GM21576 (cell line): ENCODE measurements at regions not wholly inside any gene's neighbourhood (a gene's known extent, or its start where the extent isn't known, plus 50 kb on each side); places are given as distances from the start of the nearest gene placed in this dataset.
"Not testable (repeated sequence)": the region's sequence is repeated elsewhere in the genome, so short reads cannot be mapped to it uniquely, and the experiment has no call there.

Experiments used
- ATAC-seq: cut with Tn5 transposase; IDR thresholded peaks from one replicate; pipeline ENCODE4 v1.9.1; 2021; ENCODE audit warnings: mild to moderate bottlenecking, moderate library complexity; ENCODE audit not compliant: unreplicated experiment

DNA sequence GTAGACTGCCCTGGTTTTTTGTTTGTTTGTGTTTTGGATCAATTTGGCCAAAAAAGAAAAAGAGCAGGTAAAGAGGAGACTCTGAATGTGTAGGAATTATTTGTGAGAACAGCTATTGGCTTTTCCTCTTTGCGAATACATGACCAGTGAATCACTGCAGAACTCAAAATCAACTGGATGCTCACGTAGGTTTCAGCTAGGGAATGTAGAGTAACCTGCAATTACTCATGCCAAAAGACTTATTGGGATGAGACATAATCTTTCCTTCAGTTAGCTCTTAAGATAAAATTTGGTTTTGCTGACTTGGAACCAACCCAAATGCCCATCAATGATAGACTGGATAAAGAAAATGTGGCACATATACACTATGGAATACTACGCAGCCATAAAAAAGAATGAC is 348.0 kb downstream of the NPR3 start:
- ATAC-seq: no peak

DNA sequence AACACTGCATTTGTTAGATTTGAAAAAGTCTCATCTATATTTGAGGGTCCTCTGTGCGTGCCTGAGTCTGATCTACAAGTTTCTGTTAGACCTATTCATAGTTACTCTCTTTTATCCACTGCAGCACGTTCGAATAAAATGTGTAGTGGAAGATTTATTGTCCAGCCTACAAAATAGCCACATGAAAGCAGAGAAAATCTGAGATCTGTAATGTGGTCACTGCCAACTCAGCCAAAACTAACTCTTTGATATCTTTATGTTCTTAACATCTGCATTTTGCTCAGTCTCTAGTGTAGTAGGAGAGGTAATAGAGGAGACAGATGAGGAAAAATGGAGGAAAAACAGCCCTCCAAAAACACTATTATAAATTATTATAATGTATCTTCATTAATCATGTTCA is 354.0 kb downstream of the NPR3 start:
- no peak for ATAC-seq

- no peak for ATAC-seq
Observed at GRCh38 chr5:33067291-33067690, 356.2 kb downstream of the NPR3 start.

GRCh38 chr5:33068786-33069185 is 357.7 kb downstream of the NPR3 start:
- ATAC-seq: no peak

- no peak for ATAC-seq
Observed at GRCh38 chr5:33072296-33072695, 361.2 kb downstream of the NPR3 start.

- ATAC-seq: no peak
Observed at GRCh38 chr5:33072726-33073125, 361.6 kb downstream of the NPR3 start.

GRCh38 chr5:33073881-33074327 is 362.8 kb downstream of the NPR3 start:
- no peak for ATAC-seq

DNA sequence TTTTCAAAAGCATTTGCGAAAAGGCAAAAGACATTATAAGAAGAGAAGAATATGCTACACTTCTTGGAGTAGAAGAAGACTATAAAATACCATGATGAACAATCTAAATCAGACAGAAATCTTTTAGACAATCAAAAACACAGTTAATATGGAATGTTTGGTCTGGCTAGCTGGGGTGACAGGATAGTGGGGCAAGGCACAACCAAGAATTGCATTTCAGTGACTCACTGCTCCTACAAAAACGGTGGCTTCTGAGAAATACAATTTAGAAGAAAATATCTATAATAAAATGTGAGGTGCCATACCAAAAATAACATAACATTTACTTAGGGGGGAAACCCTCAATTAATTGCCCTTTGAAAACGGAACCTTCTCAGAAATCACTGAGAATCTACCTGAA is 363.4 kb downstream of the NPR3 start:
- no peak for ATAC-seq

- ATAC-seq: no peak
Observed at GRCh38 chr5:33075731-33076130, 364.6 kb downstream of the NPR3 start.

GRCh38 chr5:33079548-33079947 is 361.2 kb upstream of the TARS1 start:
- no peak for ATAC-seq

GRCh38 chr5:33080287-33080686 is 360.5 kb upstream of the TARS1 start:
- no peak for ATAC-seq

- no peak for ATAC-seq
Observed at GRCh38 chr5:33088176-33088575, 352.6 kb upstream of the TARS1 start.

- no peak for ATAC-seq
Observed at GRCh38 chr5:33091571-33092363, 349.0 kb upstream of the TARS1 start.

- no peak for ATAC-seq
Observed at GRCh38 chr5:33092719-33093118, 348.0 kb upstream of the TARS1 start.

DNA sequence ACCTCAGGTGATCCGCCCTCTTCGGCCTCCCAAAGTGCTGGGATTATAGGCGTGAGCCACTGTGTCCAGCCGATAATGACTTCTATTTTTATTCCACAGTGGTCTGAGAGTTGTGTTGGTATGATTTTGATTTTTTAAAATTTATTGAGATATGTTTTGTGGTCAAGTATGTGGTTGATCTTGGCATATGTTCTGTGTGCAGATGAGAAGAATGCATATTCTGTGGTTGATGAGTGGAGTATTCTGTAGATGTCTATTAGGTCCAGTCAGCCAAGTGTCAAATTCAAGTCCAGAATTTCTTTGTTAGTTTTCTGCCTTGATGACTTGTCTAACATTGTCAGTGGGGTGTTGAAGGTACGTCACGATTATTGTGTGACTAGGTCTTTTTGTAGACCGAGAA is 338.2 kb upstream of the TARS1 start:
- no peak for ATAC-seq

GRCh38 chr5:33105521-33105941 is 335.2 kb upstream of the TARS1 start:
- ATAC-seq: no peak

DNA sequence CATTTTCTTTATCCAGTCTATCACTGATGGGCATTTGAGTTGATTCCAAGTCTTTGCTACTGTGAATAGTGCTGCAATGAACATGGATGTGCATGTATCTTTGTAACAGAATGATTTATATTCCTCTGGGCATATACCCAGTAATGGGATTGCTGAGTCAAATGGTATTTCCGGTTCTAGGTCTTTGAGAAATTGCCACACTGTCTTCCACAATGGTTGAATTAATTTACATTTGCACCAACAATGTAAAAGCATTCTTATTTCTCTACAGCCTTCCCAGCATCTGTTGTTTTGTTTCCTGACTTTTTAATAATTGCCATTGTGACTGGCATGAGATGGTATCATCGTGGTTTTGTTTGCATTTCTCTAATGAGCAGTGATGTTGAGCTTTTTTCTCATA is 330.3 kb upstream of the TARS1 start:
- ATAC-seq: not testable (repeated sequence)

DNA sequence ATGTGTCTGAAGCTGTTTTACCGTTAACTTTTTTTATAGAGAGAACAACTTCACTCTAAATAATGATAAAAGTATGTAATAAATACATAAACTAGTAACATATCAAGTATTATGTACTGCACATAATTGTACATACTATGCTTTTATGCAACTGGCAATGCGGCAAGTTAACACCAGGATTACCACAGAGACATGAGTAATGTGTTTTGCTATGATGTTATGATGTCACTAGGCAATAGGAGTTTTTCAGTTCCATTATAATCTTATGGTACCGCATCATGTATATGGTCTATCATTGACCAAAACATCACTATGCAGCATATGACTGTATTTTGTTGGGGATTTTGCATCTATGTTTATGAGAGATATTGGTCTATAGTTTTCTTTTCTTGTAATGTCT is 326.4 kb upstream of the TARS1 start:
- no peak for ATAC-seq

DNA sequence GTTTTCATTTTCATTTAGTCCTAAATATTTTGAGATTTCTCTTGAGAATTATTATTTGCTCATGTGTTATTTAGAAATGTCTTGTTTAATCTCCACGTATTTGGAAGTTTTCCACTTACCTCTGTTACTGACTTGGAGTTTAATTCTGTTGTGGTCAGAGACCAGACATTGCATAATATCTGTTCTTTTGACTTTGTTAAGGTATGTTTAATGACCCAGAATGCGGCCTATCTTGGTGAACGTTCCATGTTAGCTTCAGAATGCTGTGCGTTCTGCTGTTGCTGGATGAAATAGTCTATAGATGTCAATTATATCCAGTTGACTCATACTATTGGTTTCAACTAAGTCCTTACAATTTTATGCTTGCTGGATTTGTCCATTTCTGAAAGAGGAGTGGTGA is 325.3 kb upstream of the TARS1 start:
- no peak for ATAC-seq

DNA sequence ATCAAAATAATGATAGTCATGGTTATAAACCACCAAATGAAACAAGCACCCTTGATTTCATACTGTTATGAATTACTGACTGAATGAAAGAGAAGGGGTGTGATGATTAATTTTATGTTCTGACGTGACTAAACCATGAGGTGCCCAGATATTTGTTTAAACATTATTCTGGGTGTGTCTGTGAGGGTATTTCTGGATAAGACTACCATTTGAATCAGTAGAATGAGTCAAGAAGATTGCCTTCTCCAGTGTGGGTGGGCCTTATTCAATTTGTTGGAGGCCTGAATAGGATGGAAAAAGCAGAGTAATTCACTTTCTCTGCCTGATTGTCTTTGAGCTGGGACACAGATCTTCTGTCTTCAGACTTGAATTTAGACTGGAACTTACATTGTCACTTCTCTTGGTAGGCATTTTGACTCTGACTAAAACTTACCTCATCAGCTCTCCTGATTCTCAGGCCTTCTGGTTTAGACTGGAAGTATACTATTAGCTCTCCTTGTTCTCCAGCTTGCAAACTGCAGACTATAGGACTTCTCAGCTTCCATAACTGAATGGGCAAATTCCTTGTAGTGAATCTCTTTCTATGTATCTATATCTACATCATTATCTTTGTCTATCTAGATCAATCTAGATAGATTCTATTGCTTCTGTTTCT is 321.9 kb upstream of the TARS1 start:
- no peak for ATAC-seq

- no peak for ATAC-seq
Observed at GRCh38 chr5:33120671-33121070, 320.1 kb upstream of the TARS1 start.

DNA sequence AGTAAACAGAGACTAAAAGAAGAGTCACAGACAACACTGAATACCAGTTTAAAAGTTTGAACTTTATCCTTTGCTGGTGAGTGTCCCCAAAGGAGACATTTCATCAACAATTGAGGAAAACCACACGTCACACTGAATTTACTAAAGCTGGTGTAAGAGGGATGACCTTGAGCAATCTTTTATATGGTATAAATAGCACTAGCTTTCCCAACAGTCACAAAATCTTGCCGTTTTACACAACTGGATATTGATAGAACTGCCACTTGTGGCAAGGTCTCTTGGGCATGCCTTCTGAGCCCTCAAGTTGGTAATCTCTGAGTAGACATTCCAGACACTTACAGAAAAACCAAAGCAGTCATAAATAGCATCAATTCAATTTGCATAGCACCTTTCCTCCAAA is 311.5 kb upstream of the TARS1 start:
- ATAC-seq: no peak

GRCh38 chr5:33136785-33137184 is 304.0 kb upstream of the TARS1 start:
- ATAC-seq: no peak
